ENCODE measurements at regions not wholly inside any gene's neighbourhood (a gene's known extent, or its start where the extent isn't known, plus 50 kb on each side); places are given as distances from the start of the nearest gene placed in this dataset.
"Not testable (repeated sequence)": the region's sequence is repeated elsewhere in the genome, so short reads cannot be mapped to it uniquely, and the experiment has no call there.

- Histone ChIP-seq H3K79me2 (ENCODE audit: low read depth) (no peaks in the 10 kb centered on the region), H3F3A (ENCODE audit: insufficient read depth, low read depth) (no peaks in the 10 kb centered on the region), H3K9me2 (ENCODE audit: insufficient read depth) (no peaks in the 10 kb centered on the region), H3K4me1 (replicated peaks; ENCODE audit: insufficient read depth) (no peaks in the 10 kb centered on the region), H3K9me3 (ENCODE audit: insufficient read depth, low read depth) (no peaks in the 10 kb centered on the region; the same call in 1 of the 2 replicates), H3K27ac (no peak overlapping the region), H3K36me3 (ENCODE audit: low read depth) (no peaks in the 10 kb centered on the region), H3K4me3 (no peak overlapping the region), H3K4me2 (no peak overlapping the region), H3K27me3 (ENCODE audit: insufficient read depth, low read depth) (no peaks in the 10 kb centered on the region), H2AFZ (no peak overlapping the region), H4K20me1 (ENCODE audit: insufficient read depth) (no peaks in the 10 kb centered on the region)
- CTCF ChIA-PET, result no interaction called here
- intact Hi-C loops (cut with micrococcal nuclease; ENCODE audit: unreplicated experiment), result no loop called here
- POLR2A ChIA-PET (ENCODE audit: unreplicated experiment), result no interaction called here
- TF ChIP-seq EZH2 (IDR thresholded peaks at IDR 0.05; ENCODE audit: low read depth) (no peak), CTCF (conservative IDR thresholded peaks at IDR 0.05) (no peak)
- DNase-seq, result no peak
- no TSS peak for BruUV-seq (replicated peaks)
Observed at GRCh38 chr9:102892025-102892424, 103.1 kb upstream of the CYLC2 start.

DNA sequence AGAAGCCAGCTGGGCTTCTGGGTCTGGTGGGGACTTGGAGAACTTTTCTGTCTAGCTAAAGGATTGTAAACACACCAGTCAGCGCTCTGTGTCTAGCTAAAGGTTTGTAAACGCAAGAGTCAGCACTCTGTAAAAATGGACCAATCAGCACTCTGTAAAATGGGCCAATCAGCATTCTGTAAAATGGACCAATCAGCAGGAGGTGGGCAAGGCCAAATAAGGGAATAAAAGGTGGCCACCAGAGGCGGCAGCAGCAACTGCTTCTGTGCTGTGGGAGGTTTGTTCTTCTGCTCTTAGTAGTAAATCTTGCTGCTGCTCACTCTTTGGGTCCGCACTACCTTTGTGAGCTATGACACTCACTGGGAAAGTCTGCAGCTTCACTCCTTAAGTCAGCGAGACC lies 106.4 kb upstream of the CYLC2 start:
- DNase-seq; H3K79me2 ChIP-seq (ENCODE audit: low read depth); H3F3A ChIP-seq (ENCODE audit: insufficient read depth, low read depth); H3K27me3 ChIP-seq (ENCODE audit: insufficient read depth, low read depth); H3K4me3 ChIP-seq; POLR2A ChIA-PET (ENCODE audit: unreplicated experiment); H4K20me1 ChIP-seq (ENCODE audit: insufficient read depth); intact Hi-C loops (cut with micrococcal nuclease; ENCODE audit: unreplicated experiment); BruUV-seq (replicated peaks); H3K36me3 ChIP-seq (ENCODE audit: low read depth); H3K4me2 ChIP-seq; H2AFZ ChIP-seq; H3K9me2 ChIP-seq (ENCODE audit: insufficient read depth); H3K27ac ChIP-seq; H3K4me1 ChIP-seq (replicated peaks; ENCODE audit: insufficient read depth); CTCF ChIA-PET; H3K9me3 ChIP-seq (ENCODE audit: insufficient read depth, low read depth): not testable (repeated sequence)

GRCh38 chr9:102875687-102876086 lies 119.4 kb upstream of the CYLC2 start:
- H3F3A ChIP-seq (ENCODE audit: insufficient read depth, low read depth), result no peaks in the 10 kb centered on the region
- H3K27me3 ChIP-seq (ENCODE audit: insufficient read depth, low read depth), result no peaks in the 10 kb centered on the region
- CTCF ChIA-PET, result no interaction called here
- BruUV-seq (replicated peaks), result no TSS peak
- no peak overlapping the region for H3K4me3 ChIP-seq
- no peaks in the 10 kb centered on the region for H3K36me3 ChIP-seq (ENCODE audit: low read depth)
- H2AFZ ChIP-seq, result no peak overlapping the region
- TF ChIP-seq CTCF (conservative IDR thresholded peaks at IDR 0.05), result no peak
- no peak for TF ChIP-seq EZH2 (IDR thresholded peaks at IDR 0.05; ENCODE audit: low read depth)
- H3K4me1 ChIP-seq (replicated peaks; ENCODE audit: insufficient read depth), result no peaks in the 10 kb centered on the region
- H3K27ac ChIP-seq, result no peak overlapping the region
- no peaks in the 10 kb centered on the region for H3K9me3 ChIP-seq (ENCODE audit: insufficient read depth, low read depth)
- no peak overlapping the region for H3K4me2 ChIP-seq
- H3K79me2 ChIP-seq (ENCODE audit: low read depth), result no peaks in the 10 kb centered on the region
- intact Hi-C loops (cut with micrococcal nuclease; ENCODE audit: unreplicated experiment), result no loop called here
- H3K9me2 ChIP-seq (ENCODE audit: insufficient read depth), result no peaks in the 10 kb centered on the region
- no peaks in the 10 kb centered on the region for H4K20me1 ChIP-seq (ENCODE audit: insufficient read depth)
- POLR2A ChIA-PET (ENCODE audit: unreplicated experiment), result no interaction called here
- no peak for DNase-seq

DNA sequence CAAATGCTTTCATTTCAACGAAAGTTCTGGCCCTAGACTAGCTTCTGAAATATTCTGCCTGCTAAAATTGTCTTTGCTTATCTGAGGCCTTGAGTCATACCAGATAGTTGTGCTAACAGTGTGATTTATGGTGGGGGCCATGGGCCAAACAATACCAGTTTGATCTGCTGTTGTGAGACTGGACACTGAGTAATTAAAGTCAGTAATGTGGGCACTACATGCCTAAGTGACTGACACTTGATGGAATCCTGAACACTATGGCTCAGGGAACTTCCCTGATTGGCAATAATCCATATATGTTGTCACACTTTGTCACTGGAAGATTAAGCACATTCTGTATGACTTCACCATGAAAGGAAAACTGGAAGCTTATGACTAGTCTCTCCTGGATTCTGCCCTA lies 127.6 kb upstream of the CYLC2 start:
- no peaks in the 10 kb centered on the region for H3K4me1 ChIP-seq (replicated peaks; ENCODE audit: insufficient read depth)
- peak in 1 of 2 experiments; percentile 33 for DNase-seq
- intact Hi-C loops (cut with micrococcal nuclease; ENCODE audit: unreplicated experiment), result loop anchor here (10.0 kb wide), 1 partner anchor 47 kb away; no protein-coding TSS in a partner anchor
- no peak overlapping the region for H2AFZ ChIP-seq
- CTCF ChIA-PET, result no interaction called here
- no TSS peak for BruUV-seq (replicated peaks)
- H3K9me2 ChIP-seq (ENCODE audit: insufficient read depth), result no peaks in the 10 kb centered on the region
- POLR2A ChIA-PET (ENCODE audit: unreplicated experiment), result no interaction called here
- H3K4me2 ChIP-seq, result no peak overlapping the region
- no peaks in the 10 kb centered on the region for H3F3A ChIP-seq (ENCODE audit: insufficient read depth, low read depth)
- H3K27ac ChIP-seq, result no peak overlapping the region
- no peaks in the 10 kb centered on the region for H3K36me3 ChIP-seq (ENCODE audit: low read depth)
- H3K4me3 ChIP-seq, result no peak overlapping the region
- H3K27me3 ChIP-seq (ENCODE audit: insufficient read depth, low read depth), result no peaks in the 10 kb centered on the region
- H4K20me1 ChIP-seq (ENCODE audit: insufficient read depth), result no peaks in the 10 kb centered on the region
- no peak for TF ChIP-seq CTCF (conservative IDR thresholded peaks at IDR 0.05)
- no peak for TF ChIP-seq EZH2 (IDR thresholded peaks at IDR 0.05; ENCODE audit: low read depth)
- H3K79me2 ChIP-seq (ENCODE audit: low read depth), result no peaks in the 10 kb centered on the region
- H3K9me3 ChIP-seq (ENCODE audit: insufficient read depth, low read depth), result no peaks in the 10 kb centered on the region
